ENCODE measurements at regions not wholly inside any gene's neighbourhood (a gene's known extent, or its start where the extent isn't known, plus 50 kb on each side); places are given as distances from the start of the nearest gene placed in this dataset.

DNA sequence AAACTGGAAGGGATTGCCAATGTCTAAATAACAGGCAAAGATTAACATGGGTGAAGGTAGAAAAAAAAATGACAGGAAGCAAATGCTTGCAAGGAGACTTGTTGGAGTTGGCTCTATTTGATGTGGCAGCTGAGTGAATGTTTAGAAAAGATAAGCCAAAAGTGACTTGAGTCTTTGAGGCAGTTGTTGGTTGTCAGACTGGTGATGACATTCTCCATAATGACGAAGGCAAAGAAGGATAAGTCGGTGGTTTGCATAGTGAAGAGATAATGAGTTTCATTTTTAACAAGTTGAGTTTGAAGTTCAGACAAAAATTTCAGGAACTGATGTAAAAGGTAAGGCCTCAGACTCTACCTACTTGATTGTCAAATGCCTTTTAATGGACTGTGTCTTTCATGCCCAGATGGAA, 704.1 kb upstream of the SGO1 start:
- Histone ChIP-seq H3K4me1 (ENCODE audit: insufficient read depth, low read length) (no peaks in the 10 kb centered on the region), H3K27ac (ENCODE audit: insufficient read length, low read depth, low read length) (no peak overlapping the region), H3K4me2 (ENCODE audit: insufficient read depth, insufficient read length, low read length) (no peak overlapping the region), H3K23me2 (ENCODE audit: insufficient read length, low read depth, low read length, poor library complexity, severe bottlenecking) (no peaks in the 10 kb centered on the region), H4K5ac (ENCODE audit: insufficient read length, low read depth, low read length) (no peak overlapping the region), H3K27me3 (ENCODE audit: insufficient read depth, low read length) (no peaks in the 10 kb centered on the region), H4K20me1 (ENCODE audit: control insufficient read depth, insufficient read depth, insufficient read length) (no peaks in the 10 kb centered on the region), H2BK12ac (ENCODE audit: insufficient read length, low read depth, low read length) (no peak overlapping the region), H2BK15ac (ENCODE audit: low read depth, low read length) (no peak overlapping the region), H2AFZ (ENCODE audit: low read length) (no peak overlapping the region), H3K9me3 (ENCODE audit: control insufficient read depth, low read depth, low read length) (no peaks in the 10 kb centered on the region), H2AK5ac (ENCODE audit: insufficient read length, low read length) (no peak overlapping the region), H3K9ac (ENCODE audit: extremely low read depth, insufficient read length, low read length) (no peak overlapping the region), H3T11ph (ENCODE audit: low read length) (no peak overlapping the region), H3K79me1 (ENCODE audit: insufficient read depth, low read depth, low read length, poor library complexity, severe bottlenecking) (no peaks in the 10 kb centered on the region), H3K56ac (ENCODE audit: insufficient read length, low read depth, low read length) (no peak overlapping the region), H4K91ac (ENCODE audit: insufficient read length, low read depth, low read length) (no peak overlapping the region), H3K14ac (ENCODE audit: insufficient read depth, low read length) (no peak overlapping the region), H2BK20ac (ENCODE audit: low read depth, low read length, poor library complexity, severe bottlenecking) (no peak overlapping the region), H4K8ac (replicated peaks; ENCODE audit: insufficient read length, low read depth, low read length) (no peak overlapping the region), H3K18ac (ENCODE audit: insufficient read length, low read depth, low read length) (no peak overlapping the region), H3K79me2 (ENCODE audit: insufficient read depth, low read length) (no peaks in the 10 kb centered on the region), H3K23ac (ENCODE audit: insufficient read length, low read depth, low read length) (no peak overlapping the region), H2BK120ac (ENCODE audit: low read depth, low read length, poor library complexity, severe bottlenecking) (no peak overlapping the region), H3K4ac (ENCODE audit: low read depth, low read length) (no peak overlapping the region), H2BK5ac (ENCODE audit: insufficient read length, low read length) (no peak overlapping the region)
- no peak for DNase-seq
- H3K36me3 Mint-ChIP-seq (ENCODE audit: insufficient read depth in 1 of 3, low read depth in 3 of 3): no peaks in the 10 kb centered on the region
- WGBS (ENCODE audit: extremely low coverage, insufficient read length, low lambda C conversion rate): no CpG with 5 or more reads among the region's 2 CpGs
- H3K4me1 Mint-ChIP-seq: no peaks in the 10 kb centered on the region
- H3K27me3 Mint-ChIP-seq (ENCODE audit: low read depth): no peaks in the 10 kb centered on the region
- no peak overlapping the region for H3K27ac Mint-ChIP-seq
- no peaks in the 10 kb centered on the region for H3K9me3 Mint-ChIP-seq
- TF ChIP-seq, protein P1, sequence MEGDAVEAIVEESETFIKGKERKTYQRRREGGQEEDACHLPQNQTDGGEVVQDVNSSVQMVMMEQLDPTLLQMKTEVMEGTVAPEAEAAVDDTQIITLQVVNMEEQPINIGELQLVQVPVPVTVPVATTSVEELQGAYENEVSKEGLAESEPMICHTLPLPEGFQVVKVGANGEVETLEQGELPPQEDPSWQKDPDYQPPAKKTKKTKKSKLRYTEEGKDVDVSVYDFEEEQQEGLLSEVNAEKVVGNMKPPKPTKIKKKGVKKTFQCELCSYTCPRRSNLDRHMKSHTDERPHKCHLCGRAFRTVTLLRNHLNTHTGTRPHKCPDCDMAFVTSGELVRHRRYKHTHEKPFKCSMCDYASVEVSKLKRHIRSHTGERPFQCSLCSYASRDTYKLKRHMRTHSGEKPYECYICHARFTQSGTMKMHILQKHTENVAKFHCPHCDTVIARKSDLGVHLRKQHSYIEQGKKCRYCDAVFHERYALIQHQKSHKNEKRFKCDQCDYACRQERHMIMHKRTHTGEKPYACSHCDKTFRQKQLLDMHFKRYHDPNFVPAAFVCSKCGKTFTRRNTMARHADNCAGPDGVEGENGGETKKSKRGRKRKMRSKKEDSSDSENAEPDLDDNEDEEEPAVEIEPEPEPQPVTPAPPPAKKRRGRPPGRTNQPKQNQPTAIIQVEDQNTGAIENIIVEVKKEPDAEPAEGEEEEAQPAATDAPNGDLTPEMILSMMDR (conservative IDR thresholded peaks at IDR 0.05): no peak
- H3K4me3 Mint-ChIP-seq: no peak overlapping the region

All from H9 (cell line).